GM19351 (cell line): ENCODE measurements at regions not wholly inside any gene's neighbourhood (a gene's known extent, or its start where the extent isn't known, plus 50 kb on each side); places are given as distances from the start of the nearest gene placed in this dataset.
"Not testable (repeated sequence)": the region's sequence is repeated elsewhere in the genome, so short reads cannot be mapped to it uniquely, and the experiment has no call there.

Experiments used
- ATAC-seq: cut with Tn5 transposase; IDR thresholded peaks from one replicate; pipeline ENCODE4 v1.9.1; 2021; ENCODE audit warnings: mild to moderate bottlenecking, moderate library complexity; ENCODE audit not compliant: unreplicated experiment

GRCh38 chr13:101003566-101003965, 329.0 kb upstream of the TMTC4 start:
- ATAC-seq, result no peak

DNA sequence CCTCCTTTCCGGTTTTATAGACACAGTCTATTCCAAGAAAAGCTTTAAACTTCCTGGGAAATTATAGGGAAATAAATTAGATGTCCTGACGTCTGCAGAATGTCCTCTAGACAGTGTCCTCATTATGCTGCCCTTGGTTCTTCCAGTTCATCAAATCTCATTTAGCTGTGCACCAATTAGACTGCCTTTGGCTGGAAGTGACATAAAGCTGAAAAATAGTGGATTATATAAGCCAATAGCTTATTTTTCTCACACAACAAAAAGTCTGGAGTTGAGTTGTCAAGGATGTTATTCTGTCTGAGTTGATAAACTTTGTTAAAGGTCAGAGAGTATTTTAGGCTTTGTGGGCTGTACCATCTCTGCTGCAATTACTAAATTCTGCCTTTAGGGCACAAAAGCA, 314.8 kb upstream of the TMTC4 start:
- ATAC-seq, result no peak

DNA sequence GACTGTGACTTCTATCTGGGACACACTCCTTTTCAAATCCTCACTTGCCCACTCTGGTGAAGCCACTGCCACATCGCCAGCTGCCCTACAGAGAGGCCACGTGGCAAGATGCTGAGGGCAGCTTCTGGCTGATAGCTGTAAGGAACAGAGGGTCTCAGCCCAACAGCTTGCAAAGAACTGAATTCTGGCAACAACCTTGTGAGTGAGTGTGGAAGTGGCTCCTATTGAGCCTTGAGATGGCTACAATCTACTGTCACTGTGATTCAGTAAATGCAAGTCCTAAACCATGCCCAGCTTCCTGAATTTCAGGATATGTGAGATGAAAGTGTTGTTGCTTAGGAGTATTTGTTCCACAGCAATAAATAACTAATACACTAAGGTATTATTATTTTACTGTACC, 314.3 kb upstream of the TMTC4 start:
- ATAC-seq, result no peak

DNA sequence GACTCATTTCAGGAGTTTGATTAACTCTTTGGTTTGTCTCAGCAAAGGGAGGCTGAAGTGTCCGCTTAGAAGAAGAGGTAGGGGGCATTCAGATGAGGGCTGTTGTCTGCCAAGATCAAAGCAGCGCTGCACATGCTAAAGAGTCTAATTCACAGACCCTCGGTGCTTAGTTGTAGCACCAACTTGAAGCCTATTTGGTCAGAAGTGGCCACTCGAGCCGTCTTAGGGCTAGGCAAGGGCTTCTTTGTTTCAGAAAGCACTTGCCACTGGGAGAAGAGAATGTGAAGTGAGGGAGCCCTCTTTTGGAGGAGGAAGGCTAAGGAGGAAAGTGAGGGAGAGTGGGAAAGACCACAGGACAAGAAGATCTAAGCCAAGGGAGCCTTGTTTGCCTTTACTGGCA, 313.4 kb upstream of the TMTC4 start:
- no peak for ATAC-seq

- ATAC-seq, result no peak
Measured at GRCh38 chr13:100986571-100986970, 312.0 kb upstream of the TMTC4 start.

DNA sequence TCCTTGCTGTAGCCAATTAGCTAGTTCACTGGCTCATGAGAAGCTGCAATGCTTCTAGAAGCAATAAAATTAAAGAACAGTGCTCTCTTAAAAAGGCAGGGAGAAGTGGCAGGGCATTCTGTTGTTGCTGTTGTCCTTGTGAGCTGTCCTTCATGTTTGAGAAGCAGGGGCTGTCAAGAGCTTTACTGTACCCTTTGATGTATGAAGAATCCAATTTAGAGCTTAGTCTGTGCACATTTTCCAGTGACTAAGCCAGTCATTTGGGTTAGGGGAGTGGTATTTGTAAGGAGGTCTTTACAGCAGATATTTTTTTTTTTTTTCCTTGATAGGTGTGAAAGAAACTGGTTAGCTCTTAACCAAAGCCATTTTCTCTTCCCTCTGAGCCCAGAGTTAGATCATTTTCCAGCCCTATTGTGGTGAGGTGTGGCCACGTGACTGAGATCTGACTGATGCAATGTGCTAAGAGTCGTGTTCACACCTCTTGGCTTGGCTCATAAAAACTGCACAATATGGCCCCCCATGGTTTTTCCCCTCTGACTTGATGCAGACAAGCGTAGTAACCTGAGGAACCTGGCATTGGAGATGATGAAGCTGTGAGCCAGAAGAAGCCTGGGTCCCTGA, 309.6 kb upstream of the TMTC4 start:
- ATAC-seq, result no peak

DNA sequence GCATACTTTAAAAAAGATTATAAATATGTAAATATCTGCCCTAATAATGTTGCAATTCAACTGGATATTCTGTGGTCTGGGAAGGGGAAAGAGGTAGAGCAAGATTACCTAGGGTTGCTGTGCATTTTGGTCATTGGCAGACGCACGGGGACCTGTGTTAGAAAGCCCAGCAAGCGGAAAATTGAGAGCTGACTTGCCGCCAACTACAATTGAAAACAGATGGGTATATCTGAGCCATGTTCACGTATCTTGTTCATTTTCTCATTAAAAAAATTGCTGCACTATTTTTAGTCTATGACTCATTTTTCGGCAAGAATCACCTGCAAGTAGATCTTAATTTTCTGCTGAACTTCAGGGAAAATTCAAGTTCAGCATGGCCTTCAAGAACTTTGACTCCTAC, 308.5 kb upstream of the TMTC4 start:
- no peak for ATAC-seq

- ATAC-seq, result no peak
Measured at GRCh38 chr13:100980171-100980570, 305.6 kb upstream of the TMTC4 start.

- ATAC-seq, result no peak
Measured at GRCh38 chr13:100977841-100978240, 303.2 kb upstream of the TMTC4 start.

DNA sequence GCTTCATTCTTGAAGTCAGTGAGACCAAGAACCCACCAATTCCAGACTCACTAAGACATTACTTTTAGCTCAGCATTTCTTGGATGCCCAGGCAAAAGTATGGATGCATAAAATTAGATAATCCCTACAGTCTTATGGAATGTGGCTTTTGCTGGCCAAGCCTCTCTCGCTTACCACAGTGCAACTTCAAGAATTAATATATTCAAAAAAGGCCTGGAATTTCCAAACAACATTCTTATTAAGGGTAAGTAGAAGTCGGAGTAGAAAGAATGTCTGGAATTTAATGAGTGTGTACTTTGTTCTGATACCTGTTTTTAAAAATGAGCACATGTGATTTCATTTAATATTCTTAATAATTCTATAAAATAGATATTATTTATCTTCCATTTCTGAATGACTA, 302.4 kb upstream of the TMTC4 start:
- ATAC-seq, result no peak

DNA sequence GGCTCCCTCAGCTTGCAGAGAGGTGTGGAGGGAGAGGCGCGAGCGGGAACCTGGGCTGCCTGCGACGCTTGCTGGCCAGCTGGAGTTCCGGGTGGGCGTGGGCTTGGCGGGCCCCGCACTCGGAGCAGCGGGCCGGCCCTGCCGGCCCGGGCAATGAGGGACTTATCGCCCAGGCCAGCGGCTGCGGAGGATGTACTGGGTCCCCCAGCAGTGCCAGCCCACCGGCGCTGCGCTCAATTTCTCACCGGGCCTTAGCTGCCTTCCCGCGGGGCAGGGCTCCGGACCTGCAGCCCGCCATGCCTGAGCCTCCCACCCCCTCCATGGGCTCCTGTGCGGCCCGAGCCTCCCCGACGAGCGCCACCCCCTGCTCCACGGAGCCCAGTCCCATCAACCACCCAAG, 301.1 kb upstream of the TMTC4 start:
- not testable (repeated sequence) for ATAC-seq

- no peak for ATAC-seq
Measured at GRCh38 chr13:100962585-100962984, 288.0 kb upstream of the TMTC4 start.

DNA sequence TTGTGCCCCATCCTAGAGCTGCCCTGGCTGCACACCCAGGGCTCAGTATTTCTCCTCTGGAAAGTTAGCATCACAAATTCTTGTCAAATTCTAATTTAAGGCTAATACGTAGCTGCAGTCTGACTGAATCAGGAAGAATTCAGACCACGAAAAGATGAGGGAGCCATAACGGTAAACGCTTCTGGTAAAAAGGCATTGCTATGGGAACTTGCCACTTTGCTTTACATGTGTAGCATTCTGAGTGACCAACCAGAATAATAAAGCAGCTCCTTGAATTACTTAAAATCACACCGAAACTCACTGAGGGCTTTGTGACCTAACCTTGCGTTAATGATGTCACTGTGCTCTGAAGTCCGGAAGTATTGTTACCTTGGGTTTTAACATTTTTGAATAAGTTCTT, 286.6 kb upstream of the TMTC4 start:
- no peak for ATAC-seq

DNA sequence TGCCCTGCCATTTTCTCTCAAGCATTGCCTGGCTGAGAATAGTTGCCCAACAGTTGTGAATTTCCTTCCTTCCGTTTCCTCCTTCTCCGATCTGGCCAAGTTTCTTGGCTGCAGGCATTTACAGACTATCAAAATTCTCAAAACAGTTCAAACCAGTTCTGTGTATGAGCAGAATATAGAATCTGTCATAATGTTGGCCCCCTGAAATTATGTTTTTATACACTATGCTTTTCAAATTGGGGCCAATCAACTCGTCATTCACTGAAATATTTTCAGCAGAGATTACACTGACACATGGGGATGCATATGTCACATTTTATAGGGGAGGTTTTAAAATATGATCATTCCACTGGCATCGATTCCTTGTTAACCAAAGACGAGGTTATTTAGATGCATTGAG, 284.2 kb upstream of the TMTC4 start:
- no peak for ATAC-seq

- no peak for ATAC-seq
Measured at GRCh38 chr13:100957741-100958140, 283.1 kb upstream of the TMTC4 start.

DNA sequence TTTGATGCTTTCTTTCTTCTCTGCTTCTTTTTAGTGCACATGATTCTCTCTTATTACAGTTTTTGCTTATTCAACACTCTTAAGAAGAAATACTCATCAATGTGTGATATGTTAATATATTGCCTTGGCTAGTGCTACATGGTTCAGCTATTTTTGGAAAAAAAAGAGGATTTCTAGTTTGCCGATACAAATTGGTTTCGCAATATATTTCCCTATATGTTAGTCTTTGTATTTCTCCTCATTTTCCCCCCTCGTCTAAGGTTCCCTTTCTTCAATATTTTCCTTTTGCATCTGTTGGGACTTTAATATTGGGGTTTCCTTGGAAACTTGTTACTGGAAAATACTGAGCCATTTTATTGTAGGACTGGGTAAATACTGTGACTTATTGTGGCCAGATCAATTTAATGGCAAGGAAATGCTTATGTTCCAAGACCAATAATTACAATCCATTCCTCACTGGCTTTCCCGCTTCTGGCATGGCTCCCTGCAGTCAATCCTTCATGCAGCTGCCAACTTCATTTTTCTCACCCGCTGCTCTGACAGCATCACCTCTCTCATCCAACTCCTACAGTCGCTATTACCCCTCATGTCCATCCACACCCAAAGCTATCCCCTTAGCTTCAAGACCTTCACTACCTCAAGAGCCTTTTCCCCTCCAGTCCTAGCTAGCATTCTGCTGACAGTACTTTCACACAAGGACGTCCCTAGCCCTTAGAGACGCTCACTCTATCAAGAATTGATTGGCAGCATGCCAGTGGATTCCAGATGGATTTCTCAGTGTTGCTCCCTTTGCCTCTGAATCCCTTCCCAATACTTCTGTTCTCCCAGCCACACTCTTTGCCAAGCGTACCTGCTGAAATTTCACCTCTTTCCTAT, 280.1 kb upstream of the TMTC4 start:
- ATAC-seq, result no peak

GRCh38 chr13:100951016-100951415, 276.4 kb upstream of the TMTC4 start:
- ATAC-seq, result no peak

DNA sequence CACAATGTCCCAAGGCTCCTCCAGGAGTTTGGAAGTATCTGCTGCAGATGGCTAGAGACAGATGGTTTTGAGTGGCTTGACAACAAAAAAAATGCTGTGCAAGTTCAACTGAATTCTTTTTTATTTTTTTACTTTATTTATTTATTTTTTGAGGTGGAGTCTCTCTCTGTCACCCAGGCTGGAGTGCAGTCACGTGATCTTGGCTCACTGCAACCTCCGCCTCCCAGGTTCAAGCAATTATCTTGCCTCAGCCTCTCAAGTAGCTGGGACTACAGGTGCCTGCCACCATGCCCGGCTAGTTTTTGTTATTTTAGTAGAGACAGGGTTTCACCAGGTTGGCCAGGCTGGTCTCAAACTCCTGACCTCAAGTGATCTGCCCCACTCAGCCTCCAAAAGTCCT, 274.3 kb upstream of the TMTC4 start:
- not testable (repeated sequence) for ATAC-seq

DNA sequence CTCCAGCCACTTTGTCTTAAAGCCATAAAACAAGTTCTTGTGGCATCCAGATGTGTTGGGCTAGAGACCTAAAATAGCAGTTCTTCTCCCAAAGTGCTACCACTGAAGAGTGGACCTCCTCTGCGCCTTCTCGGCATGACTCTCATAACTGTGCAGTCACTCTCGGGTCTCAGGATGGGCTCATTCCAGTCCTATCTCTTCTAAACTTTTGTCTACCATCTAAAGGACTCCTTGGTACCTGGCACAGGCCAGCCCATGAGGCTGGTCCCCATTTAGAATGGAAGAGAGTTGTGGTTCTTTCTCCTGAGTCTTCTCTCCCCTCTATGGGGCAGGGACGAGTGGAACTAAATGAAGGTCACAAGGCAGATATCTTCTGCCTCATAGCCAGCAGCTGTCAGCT, 272.0 kb upstream of the TMTC4 start:
- no peak for ATAC-seq

DNA sequence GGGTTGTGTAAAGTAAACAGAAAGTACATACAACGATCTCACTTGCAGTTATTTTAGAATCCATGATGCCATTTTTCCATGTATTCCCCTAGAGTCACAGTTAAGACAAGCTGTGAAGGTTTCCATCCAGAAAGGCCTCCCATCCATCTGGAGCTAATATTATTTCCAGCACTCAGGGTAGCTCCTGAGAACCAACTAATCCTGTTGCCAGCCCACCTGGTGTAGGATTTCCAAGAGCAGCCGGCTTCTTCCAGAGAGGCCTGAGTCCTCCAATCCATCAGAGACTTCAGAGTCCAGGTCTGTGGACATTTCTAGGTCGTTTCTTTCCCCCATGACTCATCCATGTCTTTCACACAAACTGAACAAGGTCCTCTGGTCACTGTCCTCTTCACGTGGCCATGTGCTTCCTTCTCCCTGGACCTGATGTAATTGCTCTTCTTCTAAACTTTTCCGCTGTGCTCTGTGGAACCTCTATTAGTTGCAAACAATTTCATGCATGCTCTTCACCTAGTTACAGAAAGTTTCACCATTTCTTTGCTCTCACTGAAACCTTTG, 270.3 kb upstream of the TMTC4 start:
- no peak for ATAC-seq

- ATAC-seq, result no peak
Measured at GRCh38 chr13:100942742-100943141, 268.1 kb upstream of the TMTC4 start.
